GM18505 (cell line): ENCODE measurements at regions not wholly inside any gene's neighbourhood (a gene's known extent, or its start where the extent isn't known, plus 50 kb on each side); places are given as distances from the start of the nearest gene placed in this dataset.
"Not testable (repeated sequence)": the region's sequence is repeated elsewhere in the genome, so short reads cannot be mapped to it uniquely, and the experiment has no call there.

Experiments used
- ATAC-seq: cut with Tn5 transposase; IDR thresholded peaks from one replicate; pipeline ENCODE4 v1.9.1; 2021; ENCODE audit not compliant: unreplicated experiment
- POLR2A ChIP-seq: IDR thresholded peaks from 4 replicates; pipeline ENCODE4 v1.6.1; 2011; ENCODE audit warnings: borderline replicate concordance; ENCODE audit not compliant: insufficient read depth, insufficient read length; ENCODE audit errors: extremely low read depth

DNA sequence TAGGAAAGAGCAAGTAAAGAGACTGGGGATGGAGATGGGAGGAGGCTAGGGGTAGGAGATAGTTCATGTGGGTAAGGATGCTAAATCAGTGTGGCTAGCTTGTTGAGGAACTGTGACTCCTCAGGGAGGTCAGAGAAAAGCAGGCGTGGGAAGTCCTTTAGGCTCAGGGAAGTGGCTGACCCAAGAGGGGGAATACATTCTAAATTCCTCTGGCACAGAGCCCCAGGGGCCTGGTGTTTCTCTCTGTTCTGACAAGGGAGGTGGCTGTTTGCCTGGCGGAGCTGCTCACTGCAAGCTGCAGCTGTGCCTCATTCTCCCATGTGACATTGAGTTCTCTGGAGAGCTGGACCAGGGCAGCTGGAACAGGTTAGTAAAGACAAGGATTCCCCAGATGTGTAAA lies 152.2 kb upstream of the SLC38A2 start:
- no peak for ATAC-seq
- no peak for TF ChIP-seq POLR2A

- ATAC-seq = no peak
- TF ChIP-seq POLR2A = no peak
These were observed 151.5 kb upstream of the SLC38A2 start for GRCh38 chr12:46523863-46524770.

- ATAC-seq = no peak
- no peak for TF ChIP-seq POLR2A
These were observed 150.9 kb upstream of the SLC38A2 start for GRCh38 chr12:46523446-46523845.

DNA sequence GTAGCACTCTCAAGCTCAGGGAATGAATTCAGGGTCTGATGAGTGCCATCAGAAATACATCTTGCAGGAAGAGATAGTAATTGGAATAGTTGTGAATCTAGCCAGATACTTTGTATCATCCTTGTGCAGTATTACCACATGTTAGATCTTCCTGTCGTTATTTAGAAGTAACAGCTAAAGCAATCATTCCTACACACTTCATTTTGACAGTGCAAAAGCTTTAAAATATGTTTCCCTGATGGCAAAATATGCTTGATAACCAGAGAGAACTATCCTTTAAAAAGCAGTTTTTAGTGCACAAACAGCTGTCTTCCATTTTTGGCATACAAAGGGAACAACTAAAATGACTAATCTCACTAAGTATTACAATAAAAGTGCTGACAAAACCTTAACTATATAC lies 149.5 kb upstream of the SLC38A2 start:
- ATAC-seq = no peak
- no peak for TF ChIP-seq POLR2A

DNA sequence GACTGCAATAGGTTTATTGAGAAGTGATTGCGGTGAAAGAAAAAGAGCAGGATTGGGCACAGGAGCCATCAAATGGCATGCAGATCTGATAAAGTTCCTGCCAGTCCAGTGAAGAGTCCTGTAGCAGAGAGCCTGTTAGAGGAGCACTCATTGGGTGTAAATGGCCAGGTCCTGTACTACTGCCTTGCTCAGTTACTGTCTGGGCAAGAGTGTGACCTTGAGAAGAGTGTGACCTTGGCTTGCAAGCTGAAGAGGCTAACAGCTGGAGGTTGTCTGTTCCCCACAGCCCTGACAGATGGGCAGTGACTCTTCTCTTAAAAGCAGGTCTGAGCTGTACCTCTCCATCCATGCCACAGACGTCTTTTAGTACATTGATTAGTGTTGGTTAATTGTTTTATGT lies 148.6 kb upstream of the SLC38A2 start:
- no peak for TF ChIP-seq POLR2A
- no peak for ATAC-seq

DNA sequence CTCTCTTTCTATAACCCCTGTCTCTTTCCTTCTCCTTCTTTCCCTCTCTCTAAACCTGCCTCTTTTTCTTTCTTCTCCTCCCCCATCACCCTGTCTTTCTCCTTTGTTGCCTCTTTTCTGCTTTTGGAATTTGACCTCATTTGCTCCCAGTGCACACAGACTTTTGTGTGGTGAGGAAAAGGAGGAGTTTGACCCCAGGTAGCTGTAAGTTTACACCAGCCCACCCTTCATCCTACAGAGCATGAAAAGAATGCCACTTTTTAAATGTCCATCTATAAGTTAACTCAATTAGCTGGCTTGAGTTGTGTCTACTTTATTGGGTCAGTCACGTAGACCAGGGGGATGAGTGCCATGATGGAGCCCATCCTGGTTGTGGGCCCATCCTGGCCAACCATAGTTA lies 146.8 kb upstream of the SLC38A2 start:
- ATAC-seq = no peak
- TF ChIP-seq POLR2A = no peak

DNA sequence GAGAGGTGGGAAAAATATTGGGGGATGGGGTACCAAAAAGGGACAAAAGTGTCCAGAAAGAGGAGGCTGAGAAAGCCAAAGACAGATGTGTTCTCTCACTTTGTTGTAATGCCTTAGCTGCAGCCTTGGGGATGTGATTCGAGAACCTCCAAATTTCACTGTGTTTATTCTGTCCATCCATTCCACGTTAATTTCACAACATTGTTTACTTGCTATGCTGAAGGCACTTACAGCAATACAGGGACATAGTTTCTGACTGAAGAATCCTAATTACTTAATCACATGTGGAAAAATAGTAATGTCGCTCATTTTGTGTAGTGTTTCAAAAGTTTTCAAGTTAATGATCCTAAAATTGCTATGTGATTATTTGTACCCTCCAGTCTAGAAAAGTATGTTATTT lies 146.2 kb upstream of the SLC38A2 start:
- no peak for ATAC-seq
- no peak for TF ChIP-seq POLR2A

GRCh38 chr12:46518169-46518568 lies 145.6 kb upstream of the SLC38A2 start:
- no peak for TF ChIP-seq POLR2A
- ATAC-seq = no peak

GRCh38 chr12:46517579-46517962 lies 145.0 kb upstream of the SLC38A2 start:
- peak; percentile 3 for ATAC-seq
- TF ChIP-seq POLR2A = no peak

DNA sequence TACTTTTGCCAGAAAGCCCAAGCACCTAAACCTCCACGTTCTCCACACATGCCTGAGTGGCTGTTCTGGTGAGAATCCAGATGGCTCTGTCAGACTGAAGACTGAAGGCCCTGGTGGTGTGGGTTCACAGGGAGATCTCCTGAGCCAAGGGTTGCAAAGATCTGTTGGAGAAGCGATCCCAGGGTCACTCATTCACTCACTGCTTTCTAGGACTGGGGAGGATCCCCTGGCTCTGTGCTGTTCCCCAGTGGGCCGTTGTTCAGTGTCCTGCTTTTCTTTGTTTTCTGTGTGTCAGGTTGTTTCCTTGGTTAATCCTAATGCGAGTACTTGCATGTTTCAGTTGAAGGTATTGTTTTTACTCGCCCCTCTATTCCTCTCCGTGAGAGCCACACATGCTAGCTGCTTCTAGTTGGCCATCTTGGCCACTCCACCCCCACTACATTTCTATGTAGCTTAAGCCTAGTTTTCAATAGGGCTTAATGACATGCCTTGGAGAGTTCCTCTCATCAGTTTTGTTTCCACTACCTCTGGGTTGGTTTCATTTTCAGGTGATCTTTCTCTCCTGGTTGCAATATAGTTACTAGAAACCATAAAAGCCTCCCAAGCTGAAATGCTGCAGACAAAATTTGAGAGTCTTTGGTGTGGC lies 144.5 kb upstream of the SLC38A2 start:
- TF ChIP-seq POLR2A = peak; percentile 52

DNA sequence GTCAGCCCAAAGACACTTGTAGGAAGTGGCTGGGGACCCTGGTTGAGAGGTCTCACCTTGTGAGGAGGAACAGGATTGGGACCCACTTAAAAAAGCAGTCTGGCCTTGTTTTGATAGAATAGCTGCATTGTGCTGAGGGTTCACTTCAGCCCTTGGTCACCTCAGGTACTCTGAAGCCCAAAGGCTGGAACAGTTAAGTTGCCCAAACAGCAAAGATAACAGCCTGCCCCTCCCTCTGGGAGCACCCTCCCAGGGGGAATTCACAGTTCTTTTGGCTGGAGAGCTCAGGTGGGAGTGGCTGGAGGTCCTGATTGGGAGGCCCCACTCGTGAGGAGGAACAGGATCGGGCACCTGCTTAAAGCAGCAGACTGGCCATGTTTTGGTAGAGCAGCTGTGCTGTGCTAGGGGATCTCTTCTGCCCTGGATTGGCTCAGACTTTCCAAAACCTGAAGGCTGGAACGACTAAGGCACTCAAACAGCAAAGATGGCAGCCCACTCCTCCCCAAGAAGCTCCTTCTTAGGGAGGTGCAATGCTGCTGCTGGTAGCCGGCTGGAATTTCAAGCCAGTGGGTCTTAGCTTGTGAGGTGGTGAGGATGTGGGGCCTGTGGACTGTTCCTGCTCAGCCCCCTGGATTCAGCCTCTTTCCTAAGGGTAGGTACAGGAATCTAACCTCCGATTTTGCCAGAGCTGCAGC lies 143.8 kb upstream of the SLC38A2 start:
- no peak for TF ChIP-seq POLR2A
- ATAC-seq = no peak

More for the DNA sequence above, 144.5 kb upstream of the SLC38A2 start:
- peak; percentile 97 for ATAC-seq

GRCh38 chr12:46515829-46516228 lies 143.3 kb upstream of the SLC38A2 start:
- TF ChIP-seq POLR2A = no peak
- no peak for ATAC-seq

DNA sequence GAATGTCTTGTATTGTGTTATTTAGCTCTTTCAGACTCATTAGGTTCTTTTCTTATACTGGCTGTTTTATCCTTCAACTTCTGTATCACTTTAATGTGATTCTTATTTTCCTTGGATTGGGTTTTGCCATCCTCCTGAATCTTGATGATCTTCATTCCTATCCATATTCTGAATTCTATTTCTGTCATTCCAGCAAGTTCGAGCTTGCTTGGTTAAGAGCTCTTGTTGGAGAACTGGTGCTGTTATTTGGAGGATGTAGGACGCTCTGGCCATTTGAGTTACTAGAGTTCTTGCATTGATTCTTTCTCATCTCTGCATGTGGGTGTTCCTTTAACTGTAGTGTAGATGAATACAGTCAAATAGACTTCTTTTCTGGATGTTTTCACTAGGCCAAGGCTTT lies 142.3 kb upstream of the SLC38A2 start:
- no peak for TF ChIP-seq POLR2A
- ATAC-seq = no peak

DNA sequence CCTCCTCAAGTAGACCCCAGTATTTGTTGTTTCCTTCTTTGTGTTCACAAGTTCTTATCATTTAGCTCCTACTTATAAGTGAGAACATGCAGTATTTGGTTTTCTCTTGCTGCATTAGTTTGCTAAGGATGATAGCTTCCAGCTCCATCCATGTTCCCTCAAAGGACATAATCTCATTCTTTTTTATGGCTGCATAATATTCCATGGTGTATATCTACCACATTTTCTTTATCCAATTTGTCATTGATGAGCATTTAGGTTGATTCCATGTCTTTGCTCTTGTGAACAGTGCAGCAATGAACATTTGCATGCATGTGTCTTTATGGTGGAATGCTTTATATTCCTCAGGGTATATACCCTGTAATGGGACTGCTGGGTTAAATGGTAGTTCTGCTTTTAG lies 137.7 kb upstream of the SLC38A2 start:
- ATAC-seq = not testable (repeated sequence)

- no peak for ATAC-seq
- no peak for TF ChIP-seq POLR2A
These were observed 136.6 kb upstream of the SLC38A2 start for GRCh38 chr12:46509135-46509534.

- no peak for TF ChIP-seq POLR2A
- no peak for ATAC-seq
These were observed 136.1 kb upstream of the SLC38A2 start for GRCh38 chr12:46508651-46509050.
